ENCODE measurements at regions not wholly inside any gene's neighbourhood (a gene's known extent, or its start where the extent isn't known, plus 50 kb on each side); places are given as distances from the start of the nearest gene placed in this dataset.
A peak's percentile ranks its signal among the peaks of the same experiment; 100 is the strongest.

- TF ChIP-seq CTCF (IDR thresholded peaks at IDR 0.05) = no peak
- TF ChIP-seq REST (IDR thresholded peaks at IDR 0.05) = peak; percentile 85
- no peak for TF ChIP-seq POLR2AphosphoS2 (conservative IDR thresholded peaks at IDR 0.05; ENCODE audit: low read length)
- no peak for TF ChIP-seq CHD2 (IDR thresholded peaks at IDR 0.05; ENCODE audit: low read length, partially characterized antibody)
- no peak for TF ChIP-seq RNF2 (IDR thresholded peaks at IDR 0.05; ENCODE audit: borderline replicate concordance, low read depth)
- TF ChIP-seq ATOH8 (CRISPR knock-in tag; IDR thresholded peaks at IDR 0.05; ENCODE audit: low read depth) = no peak
These were observed 109.7 kb downstream of the RAMP3 start for GRCh38 chr7:45267262-45267661.
